Aorta (tissue), 5 donors: ENCODE measurements at regions not wholly inside any gene's neighbourhood (a gene's known extent, or its start where the extent isn't known, plus 50 kb on each side); places are given as distances from the start of the nearest gene placed in this dataset.
"Not testable (repeated sequence)": the region's sequence is repeated elsewhere in the genome, so short reads cannot be mapped to it uniquely, and the experiment has no call there.

Source experiments
- ATAC-seq: fragments of 200-7000 bp; cut with Tn5 transposase; one replicate; pipeline ENCODE4 v1.9.1; 2022; ENCODE audit warnings: moderate library complexity; ENCODE audit not compliant: low FRiP score
- DNase-seq, 2 donors: peaks; one replicate each; pipeline ENCODE4 v3.0.0-alpha.2; 2020
- H3K27ac ChIP-seq, 2 donors: one replicate each; pipeline ENCODE4 v1.5.1; 2013; ENCODE audit warnings: low read length in 2 of 2, mild to moderate bottlenecking in 2 of 2, moderate library complexity in 2 of 2, control low read depth in 1 of 2, inconsistent platforms in 1 of 2, low read depth in 1 of 2
- H3K27me3 ChIP-seq, 2 donors: one replicate each; pipeline ENCODE4 v1.6.1; 2013; ENCODE audit warnings: control low read depth in 1 of 2, low read length in 1 of 2, mild to moderate bottlenecking in 1 of 2, moderate library complexity in 1 of 2; ENCODE audit not compliant: insufficient read depth in 2 of 2, control insufficient read depth in 1 of 2
- H3K36me3 ChIP-seq, 2 donors: one replicate each; pipeline ENCODE4 v1.6.1; 2013; ENCODE audit warnings: control low read depth in 1 of 2, low read length in 1 of 2, mild to moderate bottlenecking in 1 of 2; ENCODE audit not compliant: insufficient read depth in 2 of 2, control insufficient read depth in 1 of 2
- H3K4me1 ChIP-seq, 2 donors: one replicate each; pipeline ENCODE4 v1.6.1; 2013; ENCODE audit warnings: low read length in 2 of 2, control low read depth in 1 of 2, mild to moderate bottlenecking in 1 of 2, moderate library complexity in 1 of 2; ENCODE audit not compliant: insufficient read depth in 2 of 2, control insufficient read depth in 1 of 2
- H3K4me3 ChIP-seq, 2 donors: one replicate each; pipeline ENCODE4 v1.5.1; 2013; ENCODE audit warnings: low read length in 2 of 2, control low read depth in 1 of 2, mild to moderate bottlenecking in 1 of 2
- H3K9me3 ChIP-seq: one replicate; pipeline ENCODE4 v1.6.1; 2013; ENCODE audit warnings: mild to moderate bottlenecking, low read length; ENCODE audit not compliant: control insufficient read depth
- WGBS, 2 donors: extraction: QIAGEN DNeasy Blood & Tissue Kit; methylation state at CpG; one replicate each; pipeline ENCODE4 v1.1.7; 2013; 5-methylcytosine and 5-hydroxymethylcytosine counted together
- intact Hi-C, 2 donors: fragments of 100-400 bp; cut with DNase I; formaldehyde crosslinking; loops; one replicate each; pipeline versions ENCODE4 v1.14.2 to v1.15.0; 2022
- donor health status: healthy with polysubstance abuse.
- donor health status: Bipolar disorder and iron deficiency.
- donor health status: DM: no; HTN: no; CAD: no.
- donor health status: DM: no; HTN: no; CAD: no.
- donor health status: DM: yes; HTN: yes; CAD: no.

DNA sequence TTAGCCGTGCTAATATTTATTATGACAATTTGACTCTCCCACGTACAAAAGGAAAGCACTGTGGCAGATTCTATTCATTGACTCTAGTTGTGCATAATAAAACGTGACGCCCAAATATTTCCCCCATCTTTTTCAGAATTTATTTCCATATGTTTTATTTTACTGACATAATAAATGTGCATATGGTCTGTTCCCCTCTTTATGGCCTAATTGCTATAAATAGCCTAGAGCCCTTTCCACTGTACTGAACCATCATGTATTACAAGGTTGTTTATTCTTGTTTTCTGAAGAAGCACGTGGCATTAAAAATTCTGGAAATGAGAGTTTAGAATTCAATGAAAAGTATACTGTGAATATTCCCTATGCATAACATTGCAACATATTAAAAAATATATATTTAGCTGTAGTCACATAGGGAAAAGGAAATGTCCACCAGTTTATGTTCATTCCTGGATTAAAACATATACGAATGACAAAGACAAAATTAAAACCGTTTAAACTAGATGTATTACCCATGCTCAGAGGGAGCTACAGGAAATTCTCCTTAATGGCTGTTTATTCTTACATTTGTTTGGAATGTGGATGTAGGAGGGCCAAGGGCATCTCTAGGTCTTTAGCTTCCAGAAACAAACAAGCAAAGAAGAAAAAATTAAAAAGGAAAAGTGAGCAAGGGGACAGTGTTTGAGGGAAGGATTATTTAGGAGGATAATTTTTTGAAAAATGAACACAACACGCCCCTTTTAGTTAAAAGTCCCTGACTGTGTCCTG is 122.1 kb upstream of the MMADHC start:
- intact Hi-C loops = no loop called here
- Histone ChIP-seq H3K9me3 (peaks cover 1% of the 10 kb centered on the region), H3K36me3 (no peaks in the 10 kb centered on the region), H3K27me3 (no peaks in the 10 kb centered on the region), H3K4me1 (no peaks in the 10 kb centered on the region), H3K4me3 (no peak overlapping the region), H3K27ac (no peak overlapping the region)
- DNase-seq (no peak), ATAC-seq (no peak)
- WGBS, 2 donors = 63 to 76% methylated on average over 8 of the region's 8 CpGs

- 70 to 79% methylated on average over 2 of the region's 2 CpGs for WGBS, 2 donors
- Histone ChIP-seq H3K4me3 (no peak overlapping the region), H3K27me3 (no peaks in the 10 kb centered on the region), H3K27ac (no peak overlapping the region), H3K4me1 (no peaks in the 10 kb centered on the region), H3K9me3 (no peaks in the 10 kb centered on the region), H3K36me3 (no peaks in the 10 kb centered on the region)
- intact Hi-C loops = no loop called here
- ATAC-seq (no peak), DNase-seq (no peak)
Measured at GRCh38 chr2:149703281-149703680, 115.7 kb upstream of the MMADHC start.

DNA sequence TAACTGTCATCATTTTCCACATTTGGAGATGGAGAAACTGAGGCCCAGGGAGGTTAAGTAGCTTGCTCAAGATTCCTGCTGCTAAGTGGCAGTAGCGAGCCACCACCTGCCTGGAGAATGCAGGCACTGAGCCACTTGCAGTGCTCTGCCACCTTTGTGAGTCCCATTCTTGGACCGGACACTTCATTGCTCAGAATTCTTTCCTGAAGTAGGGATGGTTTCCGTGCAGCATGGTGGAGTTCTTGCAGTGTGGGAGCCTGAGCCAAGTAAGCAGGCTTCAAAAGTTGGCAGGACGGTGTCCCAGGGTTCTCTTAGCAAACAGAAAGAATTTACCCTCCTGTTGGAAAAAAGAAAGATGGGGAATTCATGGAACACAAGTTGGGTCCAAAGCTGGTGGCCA is 115.0 kb upstream of the MMADHC start:
- Histone ChIP-seq H3K27me3 (no peaks in the 10 kb centered on the region), H3K9me3 (no peaks in the 10 kb centered on the region), H3K4me3 (no peak overlapping the region), H3K4me1 (no peaks in the 10 kb centered on the region), H3K27ac (no peak overlapping the region), H3K36me3 (no peaks in the 10 kb centered on the region)
- ATAC-seq = no peak
- no peak for DNase-seq
- intact Hi-C loops = no loop called here
- WGBS, 2 donors = 93 to 94% methylated on average over 4 of the region's 4 CpGs

DNA sequence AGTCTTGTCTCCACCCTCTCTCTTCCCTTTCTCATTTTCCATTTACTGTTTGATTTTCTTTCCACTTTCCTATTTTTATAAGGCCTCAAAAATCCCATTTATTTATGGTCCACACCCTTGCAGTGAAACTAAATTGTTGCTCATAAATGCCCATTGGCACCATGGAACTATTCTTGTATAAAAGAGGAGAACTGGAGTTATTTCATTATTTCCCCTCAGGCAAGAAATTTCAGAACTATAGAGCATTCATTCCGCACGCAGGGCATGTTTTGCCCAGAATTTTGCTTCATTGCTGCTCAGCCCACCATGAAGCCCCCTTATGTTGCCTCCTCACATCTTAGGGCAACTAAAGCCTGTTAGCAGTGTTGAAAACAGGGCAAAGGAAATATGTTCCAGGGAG is 113.7 kb upstream of the MMADHC start:
- ATAC-seq (no peak), DNase-seq (no peak)
- Histone ChIP-seq H3K27me3 (no peaks in the 10 kb centered on the region), H3K9me3 (no peaks in the 10 kb centered on the region), H3K27ac (no peak overlapping the region), H3K4me3 (no peak overlapping the region), H3K4me1 (no peaks in the 10 kb centered on the region), H3K36me3 (no peaks in the 10 kb centered on the region)
- intact Hi-C loops = no loop called here
- 93 to 96% methylated on average over 2 of the region's 2 CpGs for WGBS, 2 donors

GRCh38 chr2:149692961-149693396 is 105.4 kb upstream of the MMADHC start:
- 59 to 63% methylated on average over 3 of the region's 3 CpGs for WGBS, 2 donors
- Histone ChIP-seq H3K27me3 (no peaks in the 10 kb centered on the region), H3K27ac (no peak overlapping the region), H3K9me3 (no peaks in the 10 kb centered on the region), H3K36me3 (no peaks in the 10 kb centered on the region), H3K4me1 (peaks cover 0 to 4% of the 10 kb centered on the region in 2 donors), H3K4me3 (no peak overlapping the region)
- no peak for DNase-seq
- no peak for ATAC-seq
- intact Hi-C loops = no loop called here

DNA sequence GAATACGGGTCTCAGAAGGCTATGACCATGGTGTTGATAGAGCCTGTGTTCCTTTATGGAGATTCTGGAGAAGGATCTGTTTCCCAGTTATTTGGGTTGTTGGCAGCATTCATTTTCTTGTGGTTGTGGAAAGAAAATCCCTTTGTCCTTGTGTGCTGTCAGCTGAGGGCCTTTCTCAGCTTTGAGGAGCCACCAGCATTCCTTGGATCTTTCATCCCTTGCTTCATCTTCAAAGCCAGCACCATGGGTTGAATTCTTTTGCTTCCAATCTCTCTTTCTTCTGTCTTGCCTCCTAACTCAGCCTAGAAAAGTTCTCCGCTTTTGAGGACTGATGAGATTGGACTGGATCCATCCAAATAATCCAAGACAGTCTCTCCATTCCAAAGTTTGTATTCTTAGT is 103.2 kb upstream of the MMADHC start:
- no peak overlapping the region for H3K4me3 ChIP-seq
- H3K27me3 ChIP-seq = no peaks in the 10 kb centered on the region
- no peak for ATAC-seq
- intact Hi-C loops = no loop called here
- peaks cover 0 to 4% of the 10 kb centered on the region in 2 donors for H3K4me1 ChIP-seq
- no peaks in the 10 kb centered on the region for H3K9me3 ChIP-seq
- no peak overlapping the region for H3K27ac ChIP-seq
- H3K36me3 ChIP-seq = no peaks in the 10 kb centered on the region
- DNase-seq = no peak
- 62 to 71% methylated on average over 2 of the region's 2 CpGs for WGBS, 2 donors

GRCh38 chr2:149687052-149687427 is 99.5 kb upstream of the MMADHC start:
- intact Hi-C loops = no loop called here
- no peak for ATAC-seq
- Histone ChIP-seq H3K4me3 (no peak overlapping the region), H3K9me3 (no peaks in the 10 kb centered on the region), H3K27ac (no peak overlapping the region), H3K27me3 (no peaks in the 10 kb centered on the region), H3K4me1 (no peaks in the 10 kb centered on the region), H3K36me3 (no peaks in the 10 kb centered on the region)
- WGBS, 2 donors = 37 to 42% methylated on average over 2 of the region's 2 CpGs
- no peak for DNase-seq

GRCh38 chr2:149686136-149687051 is 98.8 kb upstream of the MMADHC start:
- no peaks in the 10 kb centered on the region for H3K4me1 ChIP-seq
- no peak overlapping the region for H3K27ac ChIP-seq
- ATAC-seq (no peak), DNase-seq (no peak)
- no peaks in the 10 kb centered on the region for H3K27me3 ChIP-seq
- no peaks in the 10 kb centered on the region for H3K9me3 ChIP-seq
- 22 to 27% methylated on average over 6 of the region's 6 CpGs for WGBS, 2 donors
- no peak overlapping the region for H3K4me3 ChIP-seq
- H3K36me3 ChIP-seq = no peaks in the 10 kb centered on the region
- intact Hi-C loops = no loop called here

DNA sequence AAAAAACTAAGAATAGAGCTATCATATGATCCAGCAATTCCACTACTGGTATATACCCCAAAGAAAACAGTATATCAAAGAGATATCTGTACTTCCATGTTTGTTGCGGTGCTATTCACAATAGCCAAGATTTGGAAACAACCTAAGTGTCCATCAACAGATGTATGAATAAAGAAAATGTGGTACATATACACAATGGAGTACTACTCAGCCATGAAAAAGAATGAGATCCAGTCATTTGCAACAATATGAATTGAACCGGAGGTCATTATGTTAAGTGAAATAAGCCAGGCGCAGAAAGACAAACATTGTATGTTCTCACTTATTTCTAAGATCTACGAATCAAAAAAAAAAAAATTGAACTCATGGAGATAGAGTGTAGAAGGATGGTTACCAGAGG is 97.8 kb upstream of the MMADHC start:
- H3K4me3 ChIP-seq, ATAC-seq, H3K9me3 ChIP-seq, H3K27me3 ChIP-seq, H3K4me1 ChIP-seq, intact Hi-C loops, H3K36me3 ChIP-seq, H3K27ac ChIP-seq, DNase-seq: not testable (repeated sequence)
- WGBS, 2 donors = 81 to 96% methylated on average over 4 of the region's 4 CpGs
